Endothelial cell of umbilical vein (primary cell): ENCODE measurements at regions not wholly inside any gene's neighbourhood (a gene's known extent, or its start where the extent isn't known, plus 50 kb on each side); places are given as distances from the start of the nearest gene placed in this dataset.

Experiments
- BruUV-seq: library from RNA; stranded (reverse); fragments of 400-500 nt; replicated peaks from 2 replicates; lab custom pipeline; 2021; lab: Mats Ljungman, UMichigan
- CTCF ChIA-PET: fragments of 300-600, 350-600 bp; sonication (Branson Sonifier 250); formaldehyde crosslinking; loops from one replicate; lab custom pipeline; 2021; ENCODE audit warnings: antibody characterized with exemption, inconsistent platforms; lab: Charles Lee
- POLR2A ChIA-PET: fragments of 300-600, 350-600 bp; sonication (Branson Sonifier 250); formaldehyde crosslinking; loops from one replicate; lab custom pipeline; 2021; ENCODE audit warnings: antibody characterized with exemption, inconsistent platforms; lab: Charles Lee
- DNase-seq: peaks from one replicate; pipeline ENCODE4 v3.0.0-alpha.2; 2011; ENCODE audit warnings: low read depth, low spot score
- FAIRE-seq: peaks from 2 replicates; lab custom pipeline; 2011; peaks lifted over from hg19 to GRCh38; lab: Jason Lieb, UNC
- H2AFZ ChIP-seq: 2 replicates; pipeline ENCODE4 v1.6.0; 2012; ENCODE audit warnings: low read depth, low read length, control low read depth, inconsistent platforms
- H3K27ac ChIP-seq: 2 replicates; pipeline ENCODE4 v1.5.1; 2011; ENCODE audit warnings: low read depth, mild to moderate bottlenecking, control low read depth, low read length, moderate library complexity; ENCODE audit not compliant: insufficient read depth
- H3K27me3 ChIP-seq, 2 experiments: 2 replicates each; pipeline versions ENCODE4 v1.6.0 to v1.6.1; 2011; ENCODE audit warnings: low read length in 2 of 2, mixed read lengths in 1 of 2; ENCODE audit not compliant: control insufficient read depth in 2 of 2, insufficient read depth in 2 of 2
- H3K36me3 ChIP-seq, 2 experiments: 2 replicates in 1 of 2; 3 replicates in 1 of 2; pipeline ENCODE4 v1.5.1; 2011; ENCODE audit warnings: low read length in 2 of 2, mild to moderate bottlenecking in 1 of 2, moderate library complexity in 1 of 2; ENCODE audit not compliant: control insufficient read depth in 2 of 2, insufficient read depth in 2 of 2; ENCODE audit errors: extremely low read depth in 1 of 2
- H3K4me1 ChIP-seq: 3 replicates; pipeline ENCODE4 v1.5.1; 2011; ENCODE audit warnings: mild to moderate bottlenecking, low read length; ENCODE audit not compliant: control insufficient read depth, insufficient read depth; ENCODE audit errors: extremely low read depth
- H3K4me2 ChIP-seq: 2 replicates; pipeline ENCODE4 v1.6.1; 2011; ENCODE audit warnings: low read length, control low read depth, mixed read lengths; ENCODE audit not compliant: insufficient read depth
- H3K4me3 ChIP-seq, 3 experiments: fragments of 200-600 bp in 1 of 3; sonication (generic), shearing (Covaris generic) in 1 of 3; replicated peaks in 1 of 3; 2 replicates each; pipeline ENCODE4 v1.5.1; 2011 to 2016; ENCODE audit warnings: control low read depth in 3 of 3, low read length in 3 of 3, mild to moderate bottlenecking in 2 of 3, inconsistent platforms in 1 of 3, low read depth in 1 of 3, moderate library complexity in 1 of 3; ENCODE audit not compliant: insufficient read depth in 1 of 3
- H3K79me2 ChIP-seq: 2 replicates; pipeline ENCODE4 v1.6.0; 2012; ENCODE audit warnings: low read length, inconsistent platforms; ENCODE audit not compliant: control insufficient read depth, insufficient read depth
- H3K9ac ChIP-seq: replicated peaks from 2 replicates; pipeline ENCODE3; 2011; ENCODE audit warnings: low read length, control low read depth; ENCODE audit not compliant: insufficient read depth; ENCODE audit errors: extremely low read depth
- H3K9me1 ChIP-seq: replicated peaks from 3 replicates; pipeline ENCODE4 v1.6.0; 2011; ENCODE audit warnings: mild to moderate bottlenecking, low read length; ENCODE audit not compliant: control insufficient read depth, insufficient read depth; ENCODE audit errors: extremely low read depth
- H3K9me3 ChIP-seq: replicated peaks from 2 replicates; pipeline ENCODE4 v1.5.1; 2012; ENCODE audit warnings: low read length, inconsistent platforms; ENCODE audit not compliant: control insufficient read depth, insufficient read depth
- H4K20me1 ChIP-seq: replicated peaks from 2 replicates; pipeline ENCODE3; 2011; ENCODE audit warnings: mild to moderate bottlenecking, low read length; ENCODE audit not compliant: control insufficient read depth, insufficient read depth; ENCODE audit errors: extremely low read depth
- CTCF ChIP-seq, 2 donors: IDR thresholded peaks; 1 replicate in 1 of 2; 2 replicates in 1 of 2; pipeline ENCODE4 v1.5.1; 2011; ENCODE audit warnings: low read length in 2 of 2, mild to moderate bottlenecking in 2 of 2, moderate library complexity in 2 of 2, control low read depth in 1 of 2, inconsistent platforms in 1 of 2, low read depth in 1 of 2; ENCODE audit not compliant: insufficient read depth in 1 of 2; ENCODE audit errors: extremely low read depth in 1 of 2
- EZH2 ChIP-seq: IDR thresholded peaks from 2 replicates; pipeline ENCODE4 v1.6.1; 2012; ENCODE audit warnings: borderline replicate concordance, low read depth, mild to moderate bottlenecking, moderate library complexity, low read length, inconsistent platforms; ENCODE audit not compliant: severe bottlenecking
- FOS ChIP-seq: IDR thresholded peaks from 2 replicates; pipeline ENCODE4 v1.6.1; 2011; ENCODE audit warnings: mild to moderate bottlenecking, low read length, moderate library complexity, borderline replicate concordance; ENCODE audit not compliant: insufficient read depth
- GATA2 ChIP-seq: IDR thresholded peaks from 2 replicates; pipeline ENCODE4 v1.7.0; 2011; ENCODE audit warnings: low read depth, mild to moderate bottlenecking, moderate library complexity, mixed read lengths, low read length; ENCODE audit not compliant: insufficient read length, insufficient read depth
- JUN ChIP-seq: IDR thresholded peaks from 2 replicates; pipeline ENCODE4 v1.6.1; 2011; ENCODE audit warnings: borderline replicate concordance, low read depth; ENCODE audit not compliant: insufficient read length, insufficient read depth
- MAX ChIP-seq: IDR thresholded peaks from 2 replicates; pipeline ENCODE4 v1.6.1; 2011; ENCODE audit not compliant: insufficient read depth, insufficient read length
- MYC ChIP-seq: IDR thresholded peaks from one replicate; pipeline ENCODE4 v1.6.1; 2011; ENCODE audit warnings: mild to moderate bottlenecking, low read depth, low read length
- POLR2A ChIP-seq: IDR thresholded peaks from 2 replicates; pipeline ENCODE4 v1.6.1; 2012; ENCODE audit warnings: low read depth, mild to moderate bottlenecking, control low read depth, low read length
- POLR2AphosphoS5 ChIP-seq: IDR thresholded peaks from 2 replicates; pipeline ENCODE4 v1.6.1; 2012; ENCODE audit warnings: low read depth, mild to moderate bottlenecking, control low read depth, low read length, moderate library complexity; ENCODE audit not compliant: insufficient read depth
- dilution Hi-C: fragments of 300-500 bp; cut with MboI; formaldehyde crosslinking; loops from one replicate; pipeline ENCODE4 v1.15.0; 2019; ENCODE audit warnings: low sequenced_read_pairs; ENCODE audit not compliant: extremely low pct_ligation_motif_present
- intact Hi-C: fragments of 100-400 bp; cut with micrococcal nuclease; formaldehyde crosslinking; loops from one replicate; pipeline ENCODE4 v1.10.0; 2022

GRCh38 chr6:3944246-3944645 is 95.1 kb downstream of the FAM50B start:
- Histone ChIP-seq H3K4me2 (no peak overlapping the region), H3K79me2 (no peaks in the 10 kb centered on the region), H3K36me3 (no peaks in the 10 kb centered on the region), H3K9me3 (no peaks in the 10 kb centered on the region), H2AFZ (no peak overlapping the region), H3K4me3 (no peak overlapping the region), H4K20me1 (no peaks in the 10 kb centered on the region), H3K4me1 (peaks cover 4% of the 10 kb centered on the region), H3K9me1 (no peaks in the 10 kb centered on the region), H3K9ac (no peak overlapping the region), H3K27ac (no peak overlapping the region), H3K27me3 (peaks cover 9 to 20% of the 10 kb centered on the region in 2 experiments)
- no TSS peak for BruUV-seq
- dilution Hi-C loops: no loop called here
- POLR2A ChIA-PET: no interaction called here
- DNase-seq (no peak), FAIRE-seq (no peak)
- TF ChIP-seq CTCF (IDR thresholded peaks at IDR 0.05; ENCODE audit: extremely low read depth in 1 of 2, insufficient read depth in 1 of 2, low read depth in 1 of 2, low read length in 2 of 2): no peak
- TF ChIP-seq GATA2: no peak
- no peak for TF ChIP-seq JUN
- no peak for TF ChIP-seq POLR2AphosphoS5
- no peak for TF ChIP-seq MAX
- TF ChIP-seq MYC: no peak
- TF ChIP-seq EZH2: no peak
- TF ChIP-seq FOS: no peak
- TF ChIP-seq POLR2A: no peak
- CTCF ChIA-PET: interaction anchor here (0.8 to 2.0 kb wide), 4 partner anchors 8 to 34 kb away, joined by 3 to 7 read pairs (median 3); no protein-coding TSS in a partner anchor
- intact Hi-C loops: no loop called here
